NCI-H1436 (cell line): ENCODE measurements at regions not wholly inside any gene's neighbourhood (a gene's known extent, or its start where the extent isn't known, plus 50 kb on each side); places are given as distances from the start of the nearest gene placed in this dataset.

Source experiments
- DNase-seq: peaks from one replicate; lab custom pipeline; 2025; lab: John Stamatoyannopoulos, UW

- DNase-seq = no peak
Measured at GRCh38 chr3:23062582-23062981, 140.5 kb upstream of the UBE2E2 start.

GRCh38 chr3:23062982-23063381 lies 140.1 kb upstream of the UBE2E2 start:
- DNase-seq = no peak

- no peak for DNase-seq
Measured at GRCh38 chr3:23067116-23067515, 136.0 kb upstream of the UBE2E2 start.

GRCh38 chr3:23068016-23068728 lies 135.0 kb upstream of the UBE2E2 start:
- DNase-seq = no peak

GRCh38 chr3:23071296-23071695 lies 131.8 kb upstream of the UBE2E2 start:
- no peak for DNase-seq

GRCh38 chr3:23071758-23072157 lies 131.4 kb upstream of the UBE2E2 start:
- DNase-seq = no peak

- DNase-seq = no peak
Measured at GRCh38 chr3:23072693-23073092, 130.4 kb upstream of the UBE2E2 start.

- DNase-seq = no peak
Measured at GRCh38 chr3:23073724-23074305, 129.3 kb upstream of the UBE2E2 start.

GRCh38 chr3:23075496-23075895 lies 127.6 kb upstream of the UBE2E2 start:
- DNase-seq = no peak

- no peak for DNase-seq
Measured at GRCh38 chr3:23076437-23076836, 126.7 kb upstream of the UBE2E2 start.

- DNase-seq = no peak
Measured at GRCh38 chr3:23077126-23077525, 126.0 kb upstream of the UBE2E2 start.

- DNase-seq = no peak
Measured at GRCh38 chr3:23078735-23079134, 124.4 kb upstream of the UBE2E2 start.

- no peak for DNase-seq
Measured at GRCh38 chr3:23079976-23080375, 123.2 kb upstream of the UBE2E2 start.

GRCh38 chr3:23083701-23084100 lies 119.4 kb upstream of the UBE2E2 start:
- no peak for DNase-seq

- DNase-seq = no peak
Measured at GRCh38 chr3:23084367-23084766, 118.8 kb upstream of the UBE2E2 start.

- DNase-seq = no peak
Measured at GRCh38 chr3:23085261-23085660, 117.9 kb upstream of the UBE2E2 start.

- no peak for DNase-seq
Measured at GRCh38 chr3:23086331-23086730, 116.8 kb upstream of the UBE2E2 start.

- no peak for DNase-seq
Measured at GRCh38 chr3:23086831-23087230, 116.3 kb upstream of the UBE2E2 start.

GRCh38 chr3:23094412-23094811 lies 108.7 kb upstream of the UBE2E2 start:
- DNase-seq = no peak

GRCh38 chr3:23094890-23095462 lies 108.2 kb upstream of the UBE2E2 start:
- DNase-seq = no peak

GRCh38 chr3:23096041-23096440 lies 107.1 kb upstream of the UBE2E2 start:
- no peak for DNase-seq

- DNase-seq = no peak
Measured at GRCh38 chr3:23099021-23099420, 104.1 kb upstream of the UBE2E2 start.

- no peak for DNase-seq
Measured at GRCh38 chr3:23099677-23100076, 103.5 kb upstream of the UBE2E2 start.

- DNase-seq = no peak
Measured at GRCh38 chr3:23100106-23100505, 103.0 kb upstream of the UBE2E2 start.
